Retinal pigment epithelial cell (primary cell): ENCODE measurements at regions not wholly inside any gene's neighbourhood (a gene's known extent, or its start where the extent isn't known, plus 50 kb on each side); places are given as distances from the start of the nearest gene placed in this dataset.

Experiments used
- DNase-seq: peaks from one replicate; pipeline ENCODE4 v3.0.0-alpha.2; 2010; ENCODE audit warnings: low read depth
- H3K4me3 ChIP-seq: 2 replicates; pipeline ENCODE4 v1.5.1; 2011; ENCODE audit warnings: mild to moderate bottlenecking, low read length, control low read depth, moderate library complexity
- TF ChIP-seq, protein P1 (sequence below): conservative IDR thresholded peaks from 2 replicates; pipeline ENCODE4 v1.5.1; 2011; ENCODE audit warnings: low read depth, low read length, control low read depth, inconsistent platforms

GRCh38 chr5:60488466-60489130 is 211.4 kb downstream of the DEPDC1B start:
- TF ChIP-seq, protein P1, sequence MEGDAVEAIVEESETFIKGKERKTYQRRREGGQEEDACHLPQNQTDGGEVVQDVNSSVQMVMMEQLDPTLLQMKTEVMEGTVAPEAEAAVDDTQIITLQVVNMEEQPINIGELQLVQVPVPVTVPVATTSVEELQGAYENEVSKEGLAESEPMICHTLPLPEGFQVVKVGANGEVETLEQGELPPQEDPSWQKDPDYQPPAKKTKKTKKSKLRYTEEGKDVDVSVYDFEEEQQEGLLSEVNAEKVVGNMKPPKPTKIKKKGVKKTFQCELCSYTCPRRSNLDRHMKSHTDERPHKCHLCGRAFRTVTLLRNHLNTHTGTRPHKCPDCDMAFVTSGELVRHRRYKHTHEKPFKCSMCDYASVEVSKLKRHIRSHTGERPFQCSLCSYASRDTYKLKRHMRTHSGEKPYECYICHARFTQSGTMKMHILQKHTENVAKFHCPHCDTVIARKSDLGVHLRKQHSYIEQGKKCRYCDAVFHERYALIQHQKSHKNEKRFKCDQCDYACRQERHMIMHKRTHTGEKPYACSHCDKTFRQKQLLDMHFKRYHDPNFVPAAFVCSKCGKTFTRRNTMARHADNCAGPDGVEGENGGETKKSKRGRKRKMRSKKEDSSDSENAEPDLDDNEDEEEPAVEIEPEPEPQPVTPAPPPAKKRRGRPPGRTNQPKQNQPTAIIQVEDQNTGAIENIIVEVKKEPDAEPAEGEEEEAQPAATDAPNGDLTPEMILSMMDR = no peak
- DNase-seq = no peak
- no peak overlapping the region for H3K4me3 ChIP-seq

GRCh38 chr5:60487885-60488442 is 212.0 kb downstream of the DEPDC1B start:
- TF ChIP-seq, protein P1 = no peak
- no peak overlapping the region for H3K4me3 ChIP-seq
- DNase-seq = peak; percentile 45

GRCh38 chr5:60487476-60487875 is 212.5 kb downstream of the DEPDC1B start:
- DNase-seq = peak; percentile 4
- TF ChIP-seq, protein P1 = no peak
- no peak overlapping the region for H3K4me3 ChIP-seq

DNA sequence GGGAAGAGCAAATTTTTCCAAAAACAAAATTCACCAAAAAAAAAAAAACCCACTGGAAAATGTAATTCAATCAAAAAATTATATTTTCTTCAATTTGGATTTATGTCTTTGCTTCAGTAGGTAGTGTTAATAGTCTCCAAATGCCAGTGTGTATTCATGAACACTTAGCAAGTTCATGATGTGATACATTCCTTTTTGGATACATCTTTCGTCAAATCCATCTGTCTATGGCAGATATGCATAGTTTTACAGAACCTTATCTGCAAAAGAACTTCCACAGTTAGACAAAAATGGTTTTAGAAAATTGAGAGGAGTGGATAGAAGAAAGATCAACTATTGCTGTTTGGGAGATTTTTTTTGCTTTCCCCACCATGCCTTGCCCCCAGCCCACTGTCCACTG is 214.6 kb downstream of the DEPDC1B start:
- TF ChIP-seq, protein P1 = no peak
- DNase-seq = no peak
- no peak overlapping the region for H3K4me3 ChIP-seq

GRCh38 chr5:60483050-60483449 is 216.9 kb downstream of the DEPDC1B start:
- no peak overlapping the region for H3K4me3 ChIP-seq
- DNase-seq = no peak
- TF ChIP-seq, protein P1 = no peak

DNA sequence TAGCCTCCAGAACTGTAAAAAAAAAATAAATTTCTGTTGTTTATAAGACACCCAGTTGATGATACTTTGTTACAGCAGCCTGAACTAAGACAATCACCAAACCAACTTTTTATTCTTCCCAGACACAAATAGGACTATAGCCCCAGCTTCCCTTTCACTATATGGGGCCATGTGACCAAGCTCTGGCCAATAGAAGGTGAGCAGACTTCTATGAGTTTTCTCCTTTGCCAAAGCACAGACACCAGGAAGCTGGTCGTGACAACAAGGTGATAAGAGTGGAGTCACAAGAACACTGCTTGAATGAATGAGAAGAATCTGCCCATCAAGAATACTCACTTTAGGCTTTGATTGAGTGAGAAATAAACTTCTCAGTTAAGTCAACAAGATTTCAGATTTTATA is 217.7 kb downstream of the DEPDC1B start:
- TF ChIP-seq, protein P1 = no peak
- no peak for DNase-seq

DNA sequence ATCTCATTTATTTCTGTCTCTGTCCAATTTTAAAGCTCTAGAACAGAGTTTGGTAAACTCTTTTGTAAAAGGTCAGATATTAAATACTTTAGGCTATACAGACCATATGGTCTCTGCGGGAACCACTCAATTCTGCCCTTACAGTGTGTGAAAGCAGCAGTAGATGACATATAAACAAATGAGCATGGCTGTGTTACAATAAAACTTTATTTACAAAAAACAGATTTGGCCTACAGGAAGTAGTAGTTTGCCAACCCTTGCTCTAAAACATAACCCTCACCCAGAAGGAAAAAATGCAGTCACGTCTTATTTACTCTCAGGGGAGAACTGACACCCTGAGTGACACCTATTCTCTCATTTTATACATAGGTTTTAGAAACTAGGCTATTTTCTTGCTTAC is 220.4 kb downstream of the DEPDC1B start:
- TF ChIP-seq, protein P1 = no peak
- H3K4me3 ChIP-seq = no peak overlapping the region
- no peak for DNase-seq

More for the DNA sequence above, 217.7 kb downstream of the DEPDC1B start:
- no peak overlapping the region for H3K4me3 ChIP-seq
